HG02678 (cell line): ENCODE measurements at regions not wholly inside any gene's neighbourhood (a gene's known extent, or its start where the extent isn't known, plus 50 kb on each side); places are given as distances from the start of the nearest gene placed in this dataset.

Experiments used
- ATAC-seq: cut with Tn5 transposase; IDR thresholded peaks from one replicate; pipeline ENCODE4 v1.9.1; 2021; ENCODE audit warnings: mild to moderate bottlenecking, moderate library complexity; ENCODE audit not compliant: unreplicated experiment

GRCh38 chr2:45153121-45153520, 143.9 kb upstream of the SIX2 start:
- ATAC-seq = no peak

GRCh38 chr2:45152691-45153090, 143.4 kb upstream of the SIX2 start:
- ATAC-seq = no peak

- no peak for ATAC-seq
These were observed 136.0 kb upstream of the SIX2 start for GRCh38 chr2:45145073-45145899.

GRCh38 chr2:45141883-45142866, 132.9 kb upstream of the SIX2 start:
- no peak for ATAC-seq

GRCh38 chr2:45140675-45141074, 131.4 kb upstream of the SIX2 start:
- ATAC-seq = no peak

GRCh38 chr2:45138904-45139303, 129.7 kb upstream of the SIX2 start:
- ATAC-seq = no peak

GRCh38 chr2:45137966-45138695, 128.9 kb upstream of the SIX2 start:
- ATAC-seq = no peak

- no peak for ATAC-seq
These were observed 125.5 kb upstream of the SIX2 start for GRCh38 chr2:45134726-45135125.

GRCh38 chr2:45134014-45134413, 124.8 kb upstream of the SIX2 start:
- ATAC-seq = no peak

- no peak for ATAC-seq
These were observed 123.3 kb upstream of the SIX2 start for GRCh38 chr2:45132551-45132950.

GRCh38 chr2:45131587-45131986, 122.3 kb upstream of the SIX2 start:
- no peak for ATAC-seq

- ATAC-seq = no peak
These were observed 121.5 kb upstream of the SIX2 start for GRCh38 chr2:45130736-45131135.

GRCh38 chr2:45128580-45128997, 119.3 kb upstream of the SIX2 start:
- no peak for ATAC-seq

GRCh38 chr2:45127891-45128290, 118.6 kb upstream of the SIX2 start:
- no peak for ATAC-seq

GRCh38 chr2:45127321-45127720, 118.1 kb upstream of the SIX2 start:
- ATAC-seq = no peak

GRCh38 chr2:45125232-45125631, 116.0 kb upstream of the SIX2 start:
- ATAC-seq = no peak

GRCh38 chr2:45124456-45124855, 115.2 kb upstream of the SIX2 start:
- ATAC-seq = no peak

GRCh38 chr2:45123521-45124191, 114.4 kb upstream of the SIX2 start:
- ATAC-seq = no peak

- ATAC-seq = no peak
These were observed 113.8 kb upstream of the SIX2 start for GRCh38 chr2:45123065-45123464.

GRCh38 chr2:45121236-45121927, 112.1 kb upstream of the SIX2 start:
- no peak for ATAC-seq
